ENCODE measurements at regions not wholly inside any gene's neighbourhood (a gene's known extent, or its start where the extent isn't known, plus 50 kb on each side); places are given as distances from the start of the nearest gene placed in this dataset.

- TF ChIP-seq CTCF (conservative IDR thresholded peaks at IDR 0.05) = no peak
- no peak overlapping the region for H3K27ac ChIP-seq
Measured at GRCh38 chr16:50881331-50881830, 139.5 kb downstream of the CYLD start.

GRCh38 chr16:50880926-50881325 lies 139.0 kb downstream of the CYLD start:
- no peak for TF ChIP-seq CTCF (conservative IDR thresholded peaks at IDR 0.05)
- H3K27ac ChIP-seq = no peak overlapping the region

GRCh38 chr16:50879873-50880695 lies 138.2 kb downstream of the CYLD start:
- no peak overlapping the region for H3K27ac ChIP-seq
- TF ChIP-seq CTCF (conservative IDR thresholded peaks at IDR 0.05) = no peak

GRCh38 chr16:50878966-50879615 lies 137.2 kb downstream of the CYLD start:
- no peak overlapping the region for H3K27ac ChIP-seq
- TF ChIP-seq CTCF (conservative IDR thresholded peaks at IDR 0.05) = no peak

GRCh38 chr16:50878536-50878935 lies 136.7 kb downstream of the CYLD start:
- no peak for TF ChIP-seq CTCF (conservative IDR thresholded peaks at IDR 0.05)
- no peak overlapping the region for H3K27ac ChIP-seq

- H3K27ac ChIP-seq = no peak overlapping the region
- no peak for TF ChIP-seq CTCF (conservative IDR thresholded peaks at IDR 0.05)
Measured at GRCh38 chr16:50876263-50876662, 134.4 kb downstream of the CYLD start.

- TF ChIP-seq CTCF (conservative IDR thresholded peaks at IDR 0.05) = no peak
- no peak overlapping the region for H3K27ac ChIP-seq
Measured at GRCh38 chr16:50868577-50868976, 126.7 kb downstream of the CYLD start.
